ENCODE measurements at regions not wholly inside any gene's neighbourhood (a gene's known extent, or its start where the extent isn't known, plus 50 kb on each side); places are given as distances from the start of the nearest gene placed in this dataset.

DNA sequence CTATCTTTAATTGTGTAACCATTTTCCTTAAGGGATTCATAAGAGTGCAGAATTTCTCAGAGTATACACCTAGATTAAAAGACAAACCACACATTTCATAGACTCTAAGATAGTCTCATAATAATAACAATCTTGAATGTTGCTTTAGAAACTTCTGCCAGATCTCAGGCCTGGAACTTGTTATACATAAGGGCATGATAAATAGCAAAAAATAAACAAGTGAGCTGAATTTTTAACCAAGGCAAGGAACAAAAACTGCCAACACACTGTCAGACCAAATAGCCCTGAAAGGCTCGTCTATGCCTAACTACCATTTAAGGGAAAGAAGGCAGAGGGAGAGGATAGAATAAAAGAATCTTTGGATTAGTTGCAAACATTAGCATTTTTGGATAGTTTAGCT, 65.8 kb upstream of the SEMA3C start (continued):
- TF ChIP-seq, protein P1, sequence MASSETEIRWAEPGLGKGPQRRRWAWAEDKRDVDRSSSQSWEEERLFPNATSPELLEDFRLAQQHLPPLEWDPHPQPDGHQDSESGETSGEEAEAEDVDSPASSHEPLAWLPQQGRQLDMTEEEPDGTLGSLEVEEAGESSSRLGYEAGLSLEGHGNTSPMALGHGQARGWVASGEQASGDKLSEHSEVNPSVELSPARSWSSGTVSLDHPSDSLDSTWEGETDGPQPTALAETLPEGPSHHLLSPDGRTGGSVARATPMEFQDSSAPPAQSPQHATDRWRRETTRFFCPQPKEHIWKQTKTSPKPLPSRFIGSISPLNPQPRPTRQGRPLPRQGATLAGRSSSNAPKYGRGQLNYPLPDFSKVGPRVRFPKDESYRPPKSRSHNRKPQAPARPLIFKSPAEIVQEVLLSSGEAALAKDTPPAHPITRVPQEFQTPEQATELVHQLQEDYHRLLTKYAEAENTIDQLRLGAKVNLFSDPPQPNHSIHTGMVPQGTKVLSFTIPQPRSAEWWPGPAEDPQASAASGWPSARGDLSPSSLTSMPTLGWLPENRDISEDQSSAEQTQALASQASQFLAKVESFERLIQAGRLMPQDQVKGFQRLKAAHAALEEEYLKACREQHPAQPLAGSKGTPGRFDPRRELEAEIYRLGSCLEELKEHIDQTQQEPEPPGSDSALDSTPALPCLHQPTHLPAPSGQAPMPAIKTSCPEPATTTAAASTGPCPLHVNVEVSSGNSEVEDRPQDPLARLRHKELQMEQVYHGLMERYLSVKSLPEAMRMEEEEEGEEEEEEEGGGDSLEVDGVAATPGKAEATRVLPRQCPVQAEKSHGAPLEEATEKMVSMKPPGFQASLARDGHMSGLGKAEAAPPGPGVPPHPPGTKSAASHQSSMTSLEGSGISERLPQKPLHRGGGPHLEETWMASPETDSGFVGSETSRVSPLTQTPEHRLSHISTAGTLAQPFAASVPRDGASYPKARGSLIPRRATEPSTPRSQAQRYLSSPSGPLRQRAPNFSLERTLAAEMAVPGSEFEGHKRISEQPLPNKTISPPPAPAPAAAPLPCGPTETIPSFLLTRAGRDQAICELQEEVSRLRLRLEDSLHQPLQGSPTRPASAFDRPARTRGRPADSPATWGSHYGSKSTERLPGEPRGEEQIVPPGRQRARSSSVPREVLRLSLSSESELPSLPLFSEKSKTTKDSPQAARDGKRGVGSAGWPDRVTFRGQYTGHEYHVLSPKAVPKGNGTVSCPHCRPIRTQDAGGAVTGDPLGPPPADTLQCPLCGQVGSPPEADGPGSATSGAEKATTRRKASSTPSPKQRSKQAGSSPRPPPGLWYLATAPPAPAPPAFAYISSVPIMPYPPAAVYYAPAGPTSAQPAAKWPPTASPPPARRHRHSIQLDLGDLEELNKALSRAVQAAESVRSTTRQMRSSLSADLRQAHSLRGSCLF (CRISPR knock-in tag; IDR thresholded peaks at IDR 0.05; ENCODE audit: borderline replicate concordance): no peak
- TF ChIP-seq ZKSCAN5 (CRISPR knock-in tag; IDR thresholded peaks at IDR 0.05) (no peak), CREM (IDR thresholded peaks at IDR 0.05) (no peak), CREM (CRISPR knock-in tag; IDR thresholded peaks at IDR 0.05) (no peak), ZNF75D (CRISPR knock-in tag; IDR thresholded peaks at IDR 0.05; ENCODE audit: borderline replicate concordance) (no peak), ONECUT2 (CRISPR knock-in tag; IDR thresholded peaks at IDR 0.05) (no peak), PAX8 (CRISPR knock-in tag; IDR thresholded peaks at IDR 0.05; ENCODE audit: borderline replicate concordance) (no peak), HDAC6 (IDR thresholded peaks at IDR 0.05; ENCODE audit: low read depth, low read length) (no peak), KDM6A (CRISPR knock-in tag; IDR thresholded peaks at IDR 0.05; ENCODE audit: low read depth) (no peak), KLF6 (CRISPR knock-in tag; IDR thresholded peaks at IDR 0.05) (no peak), XBP1 (CRISPR knock-in tag; IDR thresholded peaks at IDR 0.05) (no peak), ZNF572 (CRISPR knock-in tag; IDR thresholded peaks at IDR 0.05) (no peak), POLR2A (IDR thresholded peaks at IDR 0.05; ENCODE audit: insufficient read depth in 1 of 2, low read depth in 2 of 2, low read length in 2 of 2) (no peak), MED13 (CRISPR knock-in tag; IDR thresholded peaks at IDR 0.05) (no peak)

Measured in HepG2 (cell line).